Left ventricle myocardium inferior (tissue), 1 donor: ENCODE measurements at regions not wholly inside any gene's neighbourhood (a gene's known extent, or its start where the extent isn't known, plus 50 kb on each side); places are given as distances from the start of the nearest gene placed in this dataset.

Source experiments
- DNase-seq: peaks from one replicate; pipeline ENCODE4 v3.0.0-alpha.2; 2020
- H3K27ac ChIP-seq: fragments of 200-600 bp; replicated peaks from 2 replicates; pipeline ENCODE4 v1.8.0; 2021
- H3K27me3 ChIP-seq: fragments of 200-600 bp; 2 replicates; pipeline ENCODE4 v1.8.0; 2021; ENCODE audit warnings: low read depth
- H3K36me3 ChIP-seq: fragments of 200-600 bp; 2 replicates; pipeline ENCODE4 v1.8.0; 2021
- H3K4me1 ChIP-seq: fragments of 200-600 bp; 2 replicates; pipeline ENCODE4 v1.8.0; 2021
- H3K4me3 ChIP-seq: fragments of 200-600 bp; 2 replicates; pipeline ENCODE4 v1.8.0; 2021; ENCODE audit warnings: mild to moderate bottlenecking, moderate library complexity
- H3K9me3 ChIP-seq: fragments of 200-600 bp; replicated peaks from 2 replicates; pipeline ENCODE4 v1.8.0; 2021
- CTCF ChIP-seq: fragments of 200-600 bp; IDR thresholded peaks from 2 replicates; pipeline ENCODE4 v1.8.0; 2021; ENCODE audit warnings: antibody characterized with exemption, mild to moderate bottlenecking, borderline replicate concordance
- intact Hi-C: fragments of 100-400 bp; cut with micrococcal nuclease; formaldehyde crosslinking; loops from one replicate; pipeline ENCODE4 v1.11.0; 2022
- donor health status: DM: no; HTN: yes; CAD: no; lungs with severe emphysema.

GRCh38 chr3:182000447-182000846 is 288.7 kb downstream of the SOX2 start:
- no peak for DNase-seq
- Histone ChIP-seq H3K27ac (no peak overlapping the region), H3K4me3 (no peak overlapping the region), H3K9me3 (no peaks in the 10 kb centered on the region), H3K27me3 (no peaks in the 10 kb centered on the region), H3K36me3 (no peaks in the 10 kb centered on the region), H3K4me1 (no peaks in the 10 kb centered on the region)
- TF ChIP-seq CTCF = no peak
- intact Hi-C loops = no loop called here

- Histone ChIP-seq H3K27me3 (no peaks in the 10 kb centered on the region), H3K4me1 (no peaks in the 10 kb centered on the region), H3K36me3 (no peaks in the 10 kb centered on the region), H3K9me3 (no peaks in the 10 kb centered on the region), H3K4me3 (no peak overlapping the region), H3K27ac (no peak overlapping the region)
- TF ChIP-seq CTCF = no peak
- intact Hi-C loops = no loop called here
- no peak for DNase-seq
These were observed 293.5 kb downstream of the SOX2 start for GRCh38 chr3:182005219-182005618.

GRCh38 chr3:182005701-182006100 is 294.0 kb downstream of the SOX2 start:
- Histone ChIP-seq H3K4me3 (no peak overlapping the region), H3K36me3 (no peaks in the 10 kb centered on the region), H3K27me3 (no peaks in the 10 kb centered on the region), H3K27ac (no peak overlapping the region), H3K9me3 (no peaks in the 10 kb centered on the region), H3K4me1 (no peaks in the 10 kb centered on the region)
- TF ChIP-seq CTCF = no peak
- DNase-seq = no peak
- intact Hi-C loops = no loop called here

- Histone ChIP-seq H3K27ac (no peak overlapping the region), H3K27me3 (no peaks in the 10 kb centered on the region), H3K4me1 (no peaks in the 10 kb centered on the region), H3K36me3 (no peaks in the 10 kb centered on the region), H3K4me3 (no peak overlapping the region), H3K9me3 (no peaks in the 10 kb centered on the region)
- DNase-seq = no peak
- TF ChIP-seq CTCF = no peak
- intact Hi-C loops = no loop called here
These were observed 294.7 kb downstream of the SOX2 start for GRCh38 chr3:182006431-182006830.

- intact Hi-C loops = no loop called here
- Histone ChIP-seq H3K27me3 (no peaks in the 10 kb centered on the region), H3K9me3 (no peaks in the 10 kb centered on the region), H3K27ac (no peak overlapping the region), H3K36me3 (no peaks in the 10 kb centered on the region), H3K4me1 (no peaks in the 10 kb centered on the region), H3K4me3 (no peak overlapping the region)
- no peak for DNase-seq
- TF ChIP-seq CTCF = no peak
These were observed 295.7 kb downstream of the SOX2 start for GRCh38 chr3:182007441-182007840.

- no peaks in the 10 kb centered on the region for H3K36me3 ChIP-seq
- intact Hi-C loops = no loop called here
- H3K4me3 ChIP-seq = no peak overlapping the region
- DNase-seq = no peak
- no peak for TF ChIP-seq CTCF
- no peak overlapping the region for H3K27ac ChIP-seq
- H3K27me3 ChIP-seq = no peaks in the 10 kb centered on the region
- H3K4me1 ChIP-seq = no peaks in the 10 kb centered on the region
- H3K9me3 ChIP-seq = no peaks in the 10 kb centered on the region
These were observed 306.6 kb downstream of the SOX2 start for GRCh38 chr3:182018361-182018760.
